GM19351 (cell line): ENCODE measurements at regions not wholly inside any gene's neighbourhood (a gene's known extent, or its start where the extent isn't known, plus 50 kb on each side); places are given as distances from the start of the nearest gene placed in this dataset.

Experiments
- ATAC-seq: cut with Tn5 transposase; IDR thresholded peaks from one replicate; pipeline ENCODE4 v1.9.1; 2021; ENCODE audit warnings: mild to moderate bottlenecking, moderate library complexity; ENCODE audit not compliant: unreplicated experiment

- peak; percentile 79 for ATAC-seq
These were observed 162.3 kb upstream of the CCDC68 start for GRCh38 chr18:55121397-55122170.

- ATAC-seq: no peak
These were observed 161.6 kb upstream of the CCDC68 start for GRCh38 chr18:55120896-55121295.

- no peak for ATAC-seq
These were observed 160.2 kb upstream of the CCDC68 start for GRCh38 chr18:55119434-55119833.

- no peak for ATAC-seq
These were observed 159.8 kb upstream of the CCDC68 start for GRCh38 chr18:55119016-55119415.

- ATAC-seq: no peak
These were observed 157.6 kb upstream of the CCDC68 start for GRCh38 chr18:55116863-55117262.

- no peak for ATAC-seq
These were observed 156.3 kb upstream of the CCDC68 start for GRCh38 chr18:55115606-55116005.

GRCh38 chr18:55114876-55115275, 155.6 kb upstream of the CCDC68 start:
- no peak for ATAC-seq

GRCh38 chr18:55113800-55114199, 154.5 kb upstream of the CCDC68 start:
- no peak for ATAC-seq

GRCh38 chr18:55111271-55111670, 152.0 kb upstream of the CCDC68 start:
- ATAC-seq: no peak

GRCh38 chr18:55110436-55110835, 151.2 kb upstream of the CCDC68 start:
- no peak for ATAC-seq

GRCh38 chr18:55109818-55110414, 150.7 kb upstream of the CCDC68 start:
- no peak for ATAC-seq

GRCh38 chr18:55106906-55107305, 147.6 kb upstream of the CCDC68 start:
- no peak for ATAC-seq

- ATAC-seq: no peak
These were observed 147.2 kb upstream of the CCDC68 start for GRCh38 chr18:55106466-55106865.

- ATAC-seq: no peak
These were observed 146.6 kb upstream of the CCDC68 start for GRCh38 chr18:55105873-55106272.

- no peak for ATAC-seq
These were observed 143.7 kb upstream of the CCDC68 start for GRCh38 chr18:55102958-55103456.

- ATAC-seq: no peak
These were observed 143.2 kb upstream of the CCDC68 start for GRCh38 chr18:55102501-55102900.

- no peak for ATAC-seq
These were observed 142.2 kb upstream of the CCDC68 start for GRCh38 chr18:55101458-55101824.

GRCh38 chr18:55100817-55101457, 141.7 kb upstream of the CCDC68 start:
- ATAC-seq: no peak

GRCh38 chr18:55097456-55098170, 138.4 kb upstream of the CCDC68 start:
- ATAC-seq: no peak

GRCh38 chr18:55096263-55096951, 137.1 kb upstream of the CCDC68 start:
- peak; percentile 74 for ATAC-seq

GRCh38 chr18:55095584-55095983, 136.3 kb upstream of the CCDC68 start:
- no peak for ATAC-seq
